ENCODE measurements at regions not wholly inside any gene's neighbourhood (a gene's known extent, or its start where the extent isn't known, plus 50 kb on each side); places are given as distances from the start of the nearest gene placed in this dataset.
"Not testable (repeated sequence)": the region's sequence is repeated elsewhere in the genome, so short reads cannot be mapped to it uniquely, and the experiment has no call there.

GRCh38 chr12:28034271-28034670, 61.7 kb upstream of the PTHLH start:
- Histone ChIP-seq H3K9me3 (no peaks in the 10 kb centered on the region), H3K4me3 (no peak overlapping the region), H3K36me3 (ENCODE audit: low read depth, missing control alignments) (no peaks in the 10 kb centered on the region), H3K27ac (no peak overlapping the region), H3K4me1 (no peaks in the 10 kb centered on the region), H3K27me3 (no peaks in the 10 kb centered on the region)
- intact Hi-C loops (cut with DNase I; ENCODE audit: low total_unique reads): no loop called here
- TF ChIP-seq CTCF (IDR thresholded peaks at IDR 0.05) (no peak), POLR2A (IDR thresholded peaks at IDR 0.05) (no peak)
- WGBS, 2 donors: 95 to 100% methylated on average over 1 of the region's 1 CpG
- DNase-seq: no peak

- WGBS, 2 donors: 76 to 77% methylated on average over 1 of the region's 1 CpG
- Histone ChIP-seq H3K4me1 (no peaks in the 10 kb centered on the region), H3K27me3 (no peaks in the 10 kb centered on the region), H3K9me3 (no peaks in the 10 kb centered on the region), H3K36me3 (ENCODE audit: low read depth, missing control alignments) (no peaks in the 10 kb centered on the region), H3K4me3 (no peak overlapping the region), H3K27ac (no peak overlapping the region)
- TF ChIP-seq POLR2A (IDR thresholded peaks at IDR 0.05): no peak
- no peak for TF ChIP-seq CTCF (IDR thresholded peaks at IDR 0.05)
- intact Hi-C loops (cut with DNase I; ENCODE audit: low total_unique reads): no loop called here
- no peak for DNase-seq
These were observed 63.0 kb upstream of the PTHLH start for GRCh38 chr12:28035500-28035899.

- WGBS, 2 donors: 94% methylated on average over 3 of the region's 3 CpGs
- Histone ChIP-seq H3K27me3 (no peaks in the 10 kb centered on the region), H3K4me1 (no peaks in the 10 kb centered on the region), H3K27ac (no peak overlapping the region), H3K36me3 (ENCODE audit: low read depth, missing control alignments) (no peaks in the 10 kb centered on the region), H3K9me3 (no peaks in the 10 kb centered on the region), H3K4me3 (no peak overlapping the region)
- no peak for TF ChIP-seq POLR2A (IDR thresholded peaks at IDR 0.05)
- TF ChIP-seq CTCF (IDR thresholded peaks at IDR 0.05): no peak
- no peak for DNase-seq
- intact Hi-C loops (cut with DNase I; ENCODE audit: low total_unique reads): no loop called here
These were observed 64.4 kb upstream of the PTHLH start for GRCh38 chr12:28036940-28037339.

GRCh38 chr12:28040246-28040645, 67.7 kb upstream of the PTHLH start:
- intact Hi-C loops (cut with DNase I; ENCODE audit: low total_unique reads): no loop called here
- WGBS, 2 donors: 86 to 92% methylated on average over 2 of the region's 2 CpGs

GRCh38 chr12:28046600-28046999, 74.1 kb upstream of the PTHLH start:
- intact Hi-C loops (cut with DNase I; ENCODE audit: low total_unique reads): not testable (repeated sequence)

More at GRCh38 chr12:28040246-28040645, 67.7 kb upstream of the PTHLH start:
- TF ChIP-seq POLR2A (IDR thresholded peaks at IDR 0.05) (no peak), CTCF (IDR thresholded peaks at IDR 0.05) (no peak)
- Histone ChIP-seq H3K36me3 (ENCODE audit: low read depth, missing control alignments) (no peaks in the 10 kb centered on the region), H3K4me1 (no peaks in the 10 kb centered on the region), H3K27ac (no peak overlapping the region), H3K4me3 (no peak overlapping the region), H3K9me3 (no peaks in the 10 kb centered on the region), H3K27me3 (no peaks in the 10 kb centered on the region)
- no peak for DNase-seq

More at GRCh38 chr12:28046600-28046999, 74.1 kb upstream of the PTHLH start:
- not testable (repeated sequence) for DNase-seq; H3K9me3 ChIP-seq; H3K4me1 ChIP-seq; H3K36me3 ChIP-seq (ENCODE audit: low read depth, missing control alignments); H3K27ac ChIP-seq; H3K4me3 ChIP-seq; H3K27me3 ChIP-seq
- WGBS, 2 donors: 75 to 82% methylated on average over 3 of the region's 3 CpGs

Data from testis (tissue), 2 donors.